ENCODE measurements at regions not wholly inside any gene's neighbourhood (a gene's known extent, or its start where the extent isn't known, plus 50 kb on each side); places are given as distances from the start of the nearest gene placed in this dataset.

DNA sequence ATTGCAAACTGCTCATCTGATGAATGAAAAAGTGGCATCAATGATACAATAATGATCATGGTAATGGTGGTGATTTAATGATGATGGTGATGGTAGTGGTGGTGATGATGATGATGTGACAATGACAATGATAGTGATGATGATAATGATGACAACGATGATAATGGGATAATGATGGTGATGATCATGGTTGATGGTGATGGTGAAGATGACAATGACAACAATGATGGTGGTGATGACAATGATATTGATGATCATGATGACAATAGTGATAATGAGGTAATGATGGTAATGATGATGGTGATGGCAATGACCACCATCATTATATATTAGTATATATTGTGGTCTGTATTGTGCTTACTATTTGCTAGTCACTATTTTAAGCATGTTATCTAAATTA lies 474.3 kb downstream of the TBC1D22A start:
- no peak overlapping the region for H3K4me3 ChIP-seq (ENCODE audit: low read depth, low read length)

DNA sequence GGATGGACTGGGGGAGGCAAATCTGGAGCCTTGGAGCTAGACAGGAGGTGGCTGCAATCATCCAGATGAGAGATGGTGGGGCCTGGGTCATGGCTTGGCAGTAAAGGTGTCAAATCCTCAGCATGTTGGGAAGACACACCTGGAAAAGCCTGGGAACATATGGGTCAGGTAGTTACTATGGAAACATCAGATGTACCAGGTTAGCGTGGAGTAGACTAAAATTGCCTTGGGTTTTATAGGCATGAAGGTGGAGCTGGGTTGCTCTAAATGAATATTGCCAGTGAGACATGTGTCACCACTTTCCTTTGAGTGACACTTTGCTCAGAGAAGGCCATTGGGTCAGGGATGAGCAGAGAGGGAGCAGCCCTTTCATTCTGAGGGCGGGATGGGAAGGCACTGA lies 473.7 kb downstream of the TBC1D22A start:
- no peak overlapping the region for H3K4me3 ChIP-seq (ENCODE audit: low read depth, low read length)

DNA sequence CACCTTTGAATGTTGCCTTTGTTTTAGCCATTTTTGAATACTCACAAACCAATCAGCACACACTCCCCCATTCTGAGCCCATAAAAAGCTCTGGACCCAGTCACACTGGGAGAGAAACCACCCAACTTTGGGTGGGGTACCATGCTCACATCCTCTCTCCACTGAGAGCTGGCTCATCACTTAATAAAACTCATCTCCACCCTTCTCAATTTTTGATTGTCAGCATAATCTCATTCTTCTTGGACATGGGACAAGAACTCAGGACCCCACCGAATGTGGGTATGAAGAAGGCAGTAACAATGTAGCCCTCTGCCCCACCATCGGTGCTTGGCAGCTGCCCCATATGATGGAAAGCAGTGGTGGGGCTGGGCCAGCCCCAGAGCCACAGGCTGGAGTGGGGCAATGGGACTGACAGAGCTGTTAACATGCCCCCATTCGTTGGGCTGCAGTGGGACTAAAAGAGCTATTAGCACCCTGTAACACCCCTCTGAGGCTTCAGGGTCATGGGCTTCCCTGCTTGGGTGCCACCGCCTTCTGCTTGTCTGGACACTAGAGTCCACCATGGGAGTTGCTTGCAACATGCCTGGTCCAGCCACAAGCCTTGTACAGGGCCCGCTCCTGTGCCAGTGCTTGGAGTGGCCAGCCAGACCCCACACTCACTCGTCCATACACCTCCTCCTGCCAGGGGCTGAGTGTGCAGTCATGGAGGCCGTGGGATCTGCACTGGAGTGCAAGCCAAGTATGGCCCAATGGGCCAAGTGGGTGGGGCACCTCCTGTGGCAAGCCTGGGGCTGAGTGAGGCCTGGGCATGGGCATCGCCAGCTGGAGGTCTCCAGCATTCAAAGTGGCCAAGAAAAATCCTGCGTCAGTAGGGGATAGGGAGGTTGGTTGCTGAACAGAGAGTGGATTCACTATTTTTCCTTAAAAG lies 471.1 kb downstream of the TBC1D22A start:
- no peak overlapping the region for H3K4me3 ChIP-seq (ENCODE audit: low read depth, low read length)

DNA sequence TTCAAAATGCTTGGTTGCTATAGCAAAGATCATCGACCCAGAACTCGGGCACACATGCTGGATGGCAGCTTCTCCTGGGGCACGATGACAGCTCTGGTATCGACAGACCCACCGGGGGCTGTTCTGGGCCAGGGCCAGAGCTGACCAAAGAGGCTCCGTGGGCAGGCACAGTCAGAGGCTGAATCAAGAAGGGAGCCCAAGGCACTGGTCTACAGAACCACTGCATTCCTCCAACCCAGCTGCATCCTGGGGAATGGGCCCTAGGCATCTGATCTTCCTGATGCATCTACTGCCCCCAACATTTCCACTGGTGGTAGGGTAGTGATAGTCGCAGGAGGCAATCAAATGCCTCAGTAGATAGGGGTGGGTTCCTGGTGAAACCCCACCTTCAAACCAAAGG lies 470.3 kb downstream of the TBC1D22A start:
- H3K4me3 ChIP-seq (ENCODE audit: low read depth, low read length) = no peak overlapping the region

GRCh38 chr22:47232197-47232596 lies 469.7 kb downstream of the TBC1D22A start:
- no peak overlapping the region for H3K4me3 ChIP-seq (ENCODE audit: low read depth, low read length)

DNA sequence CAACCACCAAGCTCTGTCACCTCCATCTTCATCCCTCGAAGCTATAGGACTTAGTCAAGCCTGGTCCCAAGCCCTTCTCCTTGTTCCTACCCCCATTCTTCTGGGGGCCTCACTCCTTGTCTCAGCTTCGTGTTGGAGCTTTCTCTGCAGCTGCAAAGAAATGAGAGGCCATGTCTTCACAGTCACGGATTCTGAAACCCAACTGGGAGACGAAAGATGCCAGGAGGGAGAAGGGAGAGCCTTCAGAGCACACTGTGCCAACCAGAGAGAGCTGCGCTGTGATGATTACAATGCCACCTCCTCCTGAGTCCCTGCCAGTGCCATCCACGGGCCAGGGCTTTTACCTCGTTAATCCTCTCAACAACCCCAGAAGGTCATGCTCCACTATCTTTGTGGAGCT lies 469.3 kb downstream of the TBC1D22A start:
- no peak overlapping the region for H3K4me3 ChIP-seq (ENCODE audit: low read depth, low read length)

DNA sequence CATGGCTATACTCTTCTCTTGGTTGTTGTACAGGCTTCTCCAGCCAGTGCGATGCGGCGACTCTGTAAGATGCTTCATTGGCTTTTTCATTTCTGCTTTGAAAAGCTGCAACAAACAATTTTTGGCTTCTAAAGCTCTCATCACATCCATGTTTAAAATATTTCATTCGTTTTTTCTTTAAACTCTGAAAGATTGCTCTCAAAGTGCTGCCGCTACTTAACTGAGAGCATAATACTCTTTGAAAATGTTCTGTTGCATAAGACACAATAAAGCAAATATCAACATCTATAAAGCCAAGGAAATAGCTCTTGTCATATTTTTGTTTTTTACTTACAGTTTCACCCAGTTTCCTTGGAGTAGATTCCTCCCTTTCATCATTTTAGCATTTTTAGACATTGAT lies 468.3 kb downstream of the TBC1D22A start:
- H3K4me3 ChIP-seq (ENCODE audit: low read depth, low read length) = no peak overlapping the region

- H3K4me3 ChIP-seq (ENCODE audit: low read depth, low read length) = no peak overlapping the region
Measured at GRCh38 chr22:47230251-47230650, 467.8 kb downstream of the TBC1D22A start.

- no peak overlapping the region for H3K4me3 ChIP-seq (ENCODE audit: low read depth, low read length)
Measured at GRCh38 chr22:47228767-47229166, 466.3 kb downstream of the TBC1D22A start.

GRCh38 chr22:47225931-47226633 lies 463.6 kb downstream of the TBC1D22A start:
- H3K4me3 ChIP-seq (ENCODE audit: low read depth, low read length) = no peak overlapping the region

- H3K4me3 ChIP-seq (ENCODE audit: low read depth, low read length) = no peak overlapping the region
Measured at GRCh38 chr22:47225080-47225930, 462.9 kb downstream of the TBC1D22A start.
